ENCODE measurements at regions not wholly inside any gene's neighbourhood (a gene's known extent, or its start where the extent isn't known, plus 50 kb on each side); places are given as distances from the start of the nearest gene placed in this dataset.

DNA sequence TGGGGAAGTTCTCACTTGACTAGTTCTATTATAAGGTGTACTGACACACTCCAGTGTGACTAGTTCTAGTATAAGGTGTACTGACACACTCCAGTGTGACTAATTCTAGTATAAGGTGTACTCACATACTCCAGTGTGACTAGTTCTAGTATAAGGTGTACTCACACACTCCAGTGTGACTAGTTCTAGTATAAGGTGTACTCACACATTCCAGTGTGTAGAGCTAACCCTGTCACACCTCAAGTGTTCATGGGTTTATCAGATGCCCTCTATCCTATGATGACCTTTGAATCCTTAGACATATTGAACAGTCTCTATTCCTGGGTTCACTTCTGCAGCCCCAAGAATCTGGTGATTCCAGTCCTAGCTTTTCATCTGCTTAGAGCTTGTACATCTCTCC is 54.6 kb upstream of the MYO16 start:
- Histone ChIP-seq H3K27ac (no peak overlapping the region), H3K36me3 (no peaks in the 10 kb centered on the region), H3K4me3 (ENCODE audit: low read depth, low read length) (no peak overlapping the region), H3K9me3 (ENCODE audit: severe bottlenecking) (no peaks in the 10 kb centered on the region), H3K27me3 (ENCODE audit: insufficient read depth, low read depth, severe bottlenecking) (peaks cover 21% of the 10 kb centered on the region)
- no peak for DNase-seq
- TF ChIP-seq, protein P1, sequence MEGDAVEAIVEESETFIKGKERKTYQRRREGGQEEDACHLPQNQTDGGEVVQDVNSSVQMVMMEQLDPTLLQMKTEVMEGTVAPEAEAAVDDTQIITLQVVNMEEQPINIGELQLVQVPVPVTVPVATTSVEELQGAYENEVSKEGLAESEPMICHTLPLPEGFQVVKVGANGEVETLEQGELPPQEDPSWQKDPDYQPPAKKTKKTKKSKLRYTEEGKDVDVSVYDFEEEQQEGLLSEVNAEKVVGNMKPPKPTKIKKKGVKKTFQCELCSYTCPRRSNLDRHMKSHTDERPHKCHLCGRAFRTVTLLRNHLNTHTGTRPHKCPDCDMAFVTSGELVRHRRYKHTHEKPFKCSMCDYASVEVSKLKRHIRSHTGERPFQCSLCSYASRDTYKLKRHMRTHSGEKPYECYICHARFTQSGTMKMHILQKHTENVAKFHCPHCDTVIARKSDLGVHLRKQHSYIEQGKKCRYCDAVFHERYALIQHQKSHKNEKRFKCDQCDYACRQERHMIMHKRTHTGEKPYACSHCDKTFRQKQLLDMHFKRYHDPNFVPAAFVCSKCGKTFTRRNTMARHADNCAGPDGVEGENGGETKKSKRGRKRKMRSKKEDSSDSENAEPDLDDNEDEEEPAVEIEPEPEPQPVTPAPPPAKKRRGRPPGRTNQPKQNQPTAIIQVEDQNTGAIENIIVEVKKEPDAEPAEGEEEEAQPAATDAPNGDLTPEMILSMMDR (IDR thresholded peaks at IDR 0.05; ENCODE audit: low read depth, low read length), result no peak

DNA sequence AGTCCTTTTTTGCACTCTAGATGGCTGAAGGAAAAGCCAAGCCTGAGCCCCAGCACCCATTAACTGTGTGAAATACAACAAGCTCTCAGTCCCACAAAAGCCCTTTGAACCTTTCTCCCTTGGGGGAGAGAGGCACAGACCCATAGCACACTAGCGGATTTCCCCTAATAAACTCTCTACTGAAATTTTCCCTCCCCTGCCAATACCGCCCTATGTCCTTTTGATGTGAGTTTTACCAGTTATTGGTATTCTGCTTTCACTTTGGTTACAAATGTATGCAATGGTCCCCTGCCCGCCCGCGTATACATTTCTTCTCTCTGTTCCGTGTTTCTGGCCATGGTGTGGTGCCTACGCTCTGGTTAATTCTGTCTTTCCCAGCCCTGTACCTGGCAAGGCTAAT is 54.0 kb upstream of the MYO16 start:
- DNase-seq, result no peak
- H3K27me3 ChIP-seq (ENCODE audit: insufficient read depth, low read depth, severe bottlenecking), result peaks cover 26% of the 10 kb centered on the region
- TF ChIP-seq, protein P1 (IDR thresholded peaks at IDR 0.05; ENCODE audit: low read depth, low read length), result no peak
- no peak overlapping the region for H3K27ac ChIP-seq
- H3K4me3 ChIP-seq (ENCODE audit: low read depth, low read length), result no peak overlapping the region
- no peaks in the 10 kb centered on the region for H3K36me3 ChIP-seq
- H3K9me3 ChIP-seq (ENCODE audit: severe bottlenecking), result no peaks in the 10 kb centered on the region
